ENCODE measurements at regions not wholly inside any gene's neighbourhood (a gene's known extent, or its start where the extent isn't known, plus 50 kb on each side); places are given as distances from the start of the nearest gene placed in this dataset.
"Not testable (repeated sequence)": the region's sequence is repeated elsewhere in the genome, so short reads cannot be mapped to it uniquely, and the experiment has no call there.

- TF ChIP-seq, protein P1, sequence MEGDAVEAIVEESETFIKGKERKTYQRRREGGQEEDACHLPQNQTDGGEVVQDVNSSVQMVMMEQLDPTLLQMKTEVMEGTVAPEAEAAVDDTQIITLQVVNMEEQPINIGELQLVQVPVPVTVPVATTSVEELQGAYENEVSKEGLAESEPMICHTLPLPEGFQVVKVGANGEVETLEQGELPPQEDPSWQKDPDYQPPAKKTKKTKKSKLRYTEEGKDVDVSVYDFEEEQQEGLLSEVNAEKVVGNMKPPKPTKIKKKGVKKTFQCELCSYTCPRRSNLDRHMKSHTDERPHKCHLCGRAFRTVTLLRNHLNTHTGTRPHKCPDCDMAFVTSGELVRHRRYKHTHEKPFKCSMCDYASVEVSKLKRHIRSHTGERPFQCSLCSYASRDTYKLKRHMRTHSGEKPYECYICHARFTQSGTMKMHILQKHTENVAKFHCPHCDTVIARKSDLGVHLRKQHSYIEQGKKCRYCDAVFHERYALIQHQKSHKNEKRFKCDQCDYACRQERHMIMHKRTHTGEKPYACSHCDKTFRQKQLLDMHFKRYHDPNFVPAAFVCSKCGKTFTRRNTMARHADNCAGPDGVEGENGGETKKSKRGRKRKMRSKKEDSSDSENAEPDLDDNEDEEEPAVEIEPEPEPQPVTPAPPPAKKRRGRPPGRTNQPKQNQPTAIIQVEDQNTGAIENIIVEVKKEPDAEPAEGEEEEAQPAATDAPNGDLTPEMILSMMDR (IDR thresholded peaks at IDR 0.05): not testable (repeated sequence)
- TF ChIP-seq POLR2A, POLR2AphosphoS5 (IDR thresholded peaks at IDR 0.05): not testable (repeated sequence)
These were observed 126.0 kb downstream of the URI1 start for GRCh38 chr19:30067956-30068506.
